Activated CD4-positive, alpha-beta T cell treated with anti-CD3 and anti-CD28 coated beads for 48 hours (primary cell): ENCODE measurements at regions not wholly inside any gene's neighbourhood (a gene's known extent, or its start where the extent isn't known, plus 50 kb on each side); places are given as distances from the start of the nearest gene placed in this dataset.
"Not testable (repeated sequence)": the region's sequence is repeated elsewhere in the genome, so short reads cannot be mapped to it uniquely, and the experiment has no call there.

Source experiments
- DNase-seq: peaks from one replicate; pipeline ENCODE4 v3.0.0-alpha.2; 2020

GRCh38 chr14:38391334-38391733, 135.4 kb upstream of the CLEC14A start:
- DNase-seq: no peak

- no peak for DNase-seq
Observed at GRCh38 chr14:38389681-38390080, 133.8 kb upstream of the CLEC14A start.

GRCh38 chr14:38387821-38388220, 131.9 kb upstream of the CLEC14A start:
- no peak for DNase-seq

GRCh38 chr14:38385836-38386235, 129.9 kb upstream of the CLEC14A start:
- DNase-seq: no peak

- no peak for DNase-seq
Observed at GRCh38 chr14:38385343-38385742, 129.4 kb upstream of the CLEC14A start.

GRCh38 chr14:38384741-38385140, 128.8 kb upstream of the CLEC14A start:
- no peak for DNase-seq

- DNase-seq: no peak
Observed at GRCh38 chr14:38367922-38368321, 112.0 kb upstream of the CLEC14A start.

- DNase-seq: no peak
Observed at GRCh38 chr14:38366374-38366773, 110.5 kb upstream of the CLEC14A start.

- DNase-seq: no peak
Observed at GRCh38 chr14:38363217-38363616, 107.3 kb upstream of the CLEC14A start.

- DNase-seq: no peak
Observed at GRCh38 chr14:38357557-38357956, 101.7 kb upstream of the CLEC14A start.

GRCh38 chr14:38355473-38355872, 99.6 kb upstream of the CLEC14A start:
- not testable (repeated sequence) for DNase-seq

- DNase-seq: no peak
Observed at GRCh38 chr14:38350102-38350501, 94.2 kb upstream of the CLEC14A start.

- no peak for DNase-seq
Observed at GRCh38 chr14:38342803-38343202, 86.9 kb upstream of the CLEC14A start.

- no peak for DNase-seq
Observed at GRCh38 chr14:38339696-38340095, 83.8 kb upstream of the CLEC14A start.

GRCh38 chr14:38336298-38336697, 80.4 kb upstream of the CLEC14A start:
- no peak for DNase-seq

- DNase-seq: no peak
Observed at GRCh38 chr14:38330275-38330674, 74.4 kb upstream of the CLEC14A start.

GRCh38 chr14:38329246-38329645, 73.4 kb upstream of the CLEC14A start:
- DNase-seq: no peak

GRCh38 chr14:38316922-38317321, 61.0 kb upstream of the CLEC14A start:
- no peak for DNase-seq

GRCh38 chr14:38311655-38312054, 55.8 kb upstream of the CLEC14A start:
- DNase-seq: no peak

- DNase-seq: no peak
Observed at GRCh38 chr14:38310420-38310995, 54.6 kb upstream of the CLEC14A start.

- DNase-seq: no peak
Observed at GRCh38 chr14:38309522-38310277, 53.8 kb upstream of the CLEC14A start.
